HUES48 (cell line): ENCODE measurements at regions not wholly inside any gene's neighbourhood (a gene's known extent, or its start where the extent isn't known, plus 50 kb on each side); places are given as distances from the start of the nearest gene placed in this dataset.

Experiments
- H3K27ac ChIP-seq: one replicate; pipeline ENCODE4 v1.7.0; 2013; ENCODE audit warnings: low read depth, low read length, inconsistent platforms
- H3K27me3 ChIP-seq: 2 replicates; pipeline ENCODE4 v1.6.1; 2013; ENCODE audit warnings: mild to moderate bottlenecking, low read length; ENCODE audit not compliant: control insufficient read depth, insufficient read depth
- H3K36me3 ChIP-seq: 2 replicates; pipeline ENCODE4 v1.6.1; 2013; ENCODE audit warnings: low read length; ENCODE audit not compliant: control insufficient read depth, insufficient read depth
- H3K4me1 ChIP-seq: 2 replicates; pipeline ENCODE4 v1.6.1; 2013; ENCODE audit warnings: mild to moderate bottlenecking, low read length; ENCODE audit not compliant: control insufficient read depth, insufficient read depth
- H3K4me3 ChIP-seq: 2 replicates; pipeline ENCODE4 v1.5.1; 2013; ENCODE audit warnings: mild to moderate bottlenecking, low read depth, low read length
- H3K9ac ChIP-seq: 2 replicates; pipeline ENCODE4 v1.6.1; 2013; ENCODE audit warnings: mild to moderate bottlenecking, low read depth, low read length, moderate library complexity
- H3K9me3 ChIP-seq: 2 replicates; pipeline ENCODE4 v1.6.1; 2013; ENCODE audit warnings: low read length; ENCODE audit not compliant: control insufficient read depth, insufficient read depth

- H3K4me3 ChIP-seq: no peak overlapping the region
- H3K27ac ChIP-seq: no peak overlapping the region
- H3K9ac ChIP-seq: no peak overlapping the region
- H3K36me3 ChIP-seq: no peaks in the 10 kb centered on the region
- no peaks in the 10 kb centered on the region for H3K9me3 ChIP-seq
- no peaks in the 10 kb centered on the region for H3K4me1 ChIP-seq
- no peaks in the 10 kb centered on the region for H3K27me3 ChIP-seq
Observed at GRCh38 chr18:60889442-60889841, 443.8 kb upstream of the CDH20 start.

DNA sequence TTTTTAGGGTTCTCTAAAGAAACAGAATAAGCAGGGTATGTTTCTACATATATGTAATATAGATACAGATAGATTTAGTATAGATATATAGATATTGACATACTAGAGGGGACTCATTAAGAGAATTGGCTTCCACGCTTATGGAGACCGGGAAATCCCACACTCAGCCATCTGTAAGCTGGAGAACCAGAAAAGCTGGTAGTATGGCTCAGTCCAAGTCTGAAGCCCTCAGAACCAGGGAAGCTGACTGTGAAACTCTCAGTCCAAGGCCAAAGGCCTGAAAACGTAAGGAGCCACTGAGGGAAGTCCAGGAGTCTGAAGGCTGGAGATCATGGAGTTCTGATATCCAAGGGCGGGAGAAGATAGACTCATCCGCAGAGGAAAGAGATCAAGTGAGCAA is 441.3 kb upstream of the CDH20 start:
- Histone ChIP-seq H3K4me3 (no peak overlapping the region), H3K9ac (no peak overlapping the region), H3K4me1 (no peaks in the 10 kb centered on the region), H3K27me3 (no peaks in the 10 kb centered on the region), H3K36me3 (no peaks in the 10 kb centered on the region), H3K27ac (no peak overlapping the region), H3K9me3 (no peaks in the 10 kb centered on the region)

DNA sequence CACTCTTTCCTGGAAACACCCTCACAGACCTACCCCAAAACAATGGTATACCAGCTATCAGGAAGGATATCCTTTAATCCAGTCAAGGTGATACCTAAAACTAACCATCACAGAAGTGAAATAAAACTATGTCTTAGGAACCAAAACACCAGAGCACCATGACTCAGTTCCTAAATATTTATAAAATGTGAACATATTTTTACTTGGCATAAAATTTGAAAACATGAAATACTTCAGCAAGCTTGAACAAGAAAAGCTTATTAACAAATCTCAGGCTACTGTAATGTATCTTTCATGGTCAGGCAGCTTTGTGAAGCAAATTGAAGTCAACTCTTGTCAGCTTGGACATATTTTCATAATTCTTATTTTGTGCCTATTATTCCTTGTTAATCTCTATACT is 440.8 kb upstream of the CDH20 start:
- no peak overlapping the region for H3K4me3 ChIP-seq
- H3K27me3 ChIP-seq: no peaks in the 10 kb centered on the region
- no peaks in the 10 kb centered on the region for H3K4me1 ChIP-seq
- no peaks in the 10 kb centered on the region for H3K36me3 ChIP-seq
- no peak overlapping the region for H3K9ac ChIP-seq
- no peak overlapping the region for H3K27ac ChIP-seq
- no peaks in the 10 kb centered on the region for H3K9me3 ChIP-seq

GRCh38 chr18:60892855-60893254 is 440.4 kb upstream of the CDH20 start:
- no peak overlapping the region for H3K27ac ChIP-seq
- no peaks in the 10 kb centered on the region for H3K27me3 ChIP-seq
- no peak overlapping the region for H3K4me3 ChIP-seq
- no peaks in the 10 kb centered on the region for H3K36me3 ChIP-seq
- no peaks in the 10 kb centered on the region for H3K9me3 ChIP-seq
- H3K4me1 ChIP-seq: no peaks in the 10 kb centered on the region
- no peak overlapping the region for H3K9ac ChIP-seq

DNA sequence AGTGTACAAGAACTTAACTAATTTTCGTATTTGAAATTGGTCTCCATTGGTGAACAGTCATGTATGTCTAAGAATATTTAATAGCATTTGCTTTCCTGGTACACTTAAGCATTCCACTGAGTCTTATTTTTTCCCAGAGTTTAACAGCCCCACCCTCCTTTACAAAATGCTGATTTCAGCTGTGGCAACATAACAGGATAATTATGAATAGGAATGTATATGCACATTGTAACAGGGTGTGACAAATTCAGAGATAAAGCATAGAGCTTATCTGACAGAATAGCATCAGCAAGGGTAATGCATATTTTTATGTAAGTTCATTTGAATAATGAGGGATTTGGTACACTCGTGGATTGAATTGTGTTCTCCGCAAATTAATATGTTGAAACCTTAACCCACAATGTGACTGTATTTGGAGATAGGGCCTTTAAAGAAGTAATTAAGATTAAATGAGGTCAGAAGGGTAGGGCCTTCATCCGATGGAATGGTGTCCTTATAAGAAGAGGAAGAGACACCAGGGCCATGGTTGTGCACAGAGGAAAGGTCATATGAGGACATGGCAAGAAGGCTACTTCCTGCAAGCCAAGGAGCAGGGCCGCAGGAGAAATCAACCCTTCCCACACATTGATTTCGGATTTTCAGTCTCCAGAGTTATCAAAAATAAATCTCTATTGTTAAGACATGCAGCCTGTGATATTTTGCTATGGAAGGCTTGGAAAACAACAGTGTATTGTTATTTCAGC is 439.7 kb upstream of the CDH20 start:
- Histone ChIP-seq H3K27ac (no peak overlapping the region), H3K4me1 (no peaks in the 10 kb centered on the region), H3K9me3 (no peaks in the 10 kb centered on the region), H3K27me3 (no peaks in the 10 kb centered on the region), H3K36me3 (no peaks in the 10 kb centered on the region), H3K9ac (no peak overlapping the region), H3K4me3 (no peak overlapping the region)

DNA sequence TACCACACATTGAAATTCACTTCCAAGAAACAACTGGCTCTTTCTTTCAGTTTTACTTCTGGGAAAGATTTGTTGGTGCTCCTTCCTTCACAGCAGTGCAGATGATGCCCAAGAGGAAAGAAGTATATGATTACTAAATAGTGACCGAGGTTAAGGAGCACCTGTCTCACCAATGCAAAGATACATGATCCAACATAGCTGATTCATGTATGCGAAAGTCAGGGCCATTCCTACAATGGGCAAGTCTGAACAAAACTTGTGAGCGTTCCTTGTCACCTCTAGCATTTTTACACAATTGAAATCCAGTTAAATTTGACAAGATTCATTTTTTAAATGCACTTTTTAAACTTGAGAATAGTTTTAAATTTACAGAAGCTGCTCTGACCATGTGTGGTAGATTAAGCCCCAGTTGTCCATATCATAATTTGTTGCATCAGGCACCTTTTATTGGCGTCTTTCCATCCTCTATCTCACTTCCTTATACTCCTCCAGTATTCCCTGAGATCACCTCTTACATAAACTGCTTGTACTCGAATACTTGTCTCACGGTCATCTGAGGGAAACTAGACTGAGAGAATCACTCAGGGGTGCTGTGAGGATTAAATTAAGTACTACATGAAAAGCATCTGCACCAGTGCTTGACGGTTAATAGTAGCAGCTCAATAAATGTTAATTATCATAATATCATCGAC is 438.8 kb upstream of the CDH20 start:
- no peaks in the 10 kb centered on the region for H3K9me3 ChIP-seq
- no peak overlapping the region for H3K9ac ChIP-seq
- H3K27ac ChIP-seq: no peak overlapping the region
- no peaks in the 10 kb centered on the region for H3K27me3 ChIP-seq
- no peak overlapping the region for H3K4me3 ChIP-seq
- no peaks in the 10 kb centered on the region for H3K4me1 ChIP-seq
- H3K36me3 ChIP-seq: no peaks in the 10 kb centered on the region

GRCh38 chr18:60895181-60895580 is 438.0 kb upstream of the CDH20 start:
- Histone ChIP-seq H3K27me3 (no peaks in the 10 kb centered on the region), H3K4me1 (no peaks in the 10 kb centered on the region), H3K9ac (no peak overlapping the region), H3K27ac (no peak overlapping the region), H3K36me3 (no peaks in the 10 kb centered on the region), H3K4me3 (no peak overlapping the region), H3K9me3 (no peaks in the 10 kb centered on the region)

- no peak overlapping the region for H3K4me3 ChIP-seq
- no peak overlapping the region for H3K9ac ChIP-seq
- H3K9me3 ChIP-seq: no peaks in the 10 kb centered on the region
- no peak overlapping the region for H3K27ac ChIP-seq
- no peaks in the 10 kb centered on the region for H3K36me3 ChIP-seq
- no peaks in the 10 kb centered on the region for H3K27me3 ChIP-seq
- no peaks in the 10 kb centered on the region for H3K4me1 ChIP-seq
Observed at GRCh38 chr18:60898111-60898510, 435.1 kb upstream of the CDH20 start.

DNA sequence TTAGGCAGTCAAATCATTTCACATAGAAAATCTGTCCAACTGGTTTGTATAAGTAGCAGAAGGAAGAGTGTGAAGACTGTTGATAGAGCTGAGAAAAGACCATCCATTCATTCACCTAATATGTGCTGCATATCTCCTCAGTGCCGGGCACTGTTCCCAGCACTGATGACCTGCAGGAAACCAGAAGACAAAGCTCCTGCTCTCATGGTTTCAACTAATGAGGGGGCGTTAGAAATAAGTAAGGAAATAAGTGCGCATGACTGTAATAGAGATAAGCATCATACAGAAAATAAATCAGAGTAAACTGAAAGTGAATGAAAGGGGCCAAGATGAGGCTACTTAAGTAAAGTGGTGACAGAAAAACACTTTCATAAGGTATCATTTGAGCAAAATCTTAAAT is 427.5 kb upstream of the CDH20 start:
- Histone ChIP-seq H3K27me3 (no peaks in the 10 kb centered on the region), H3K9me3 (no peaks in the 10 kb centered on the region), H3K27ac (no peak overlapping the region), H3K36me3 (no peaks in the 10 kb centered on the region), H3K4me3 (no peak overlapping the region), H3K4me1 (no peaks in the 10 kb centered on the region), H3K9ac (no peak overlapping the region)

- Histone ChIP-seq H3K4me1 (peaks cover 9% of the 10 kb centered on the region; the same call in 1 of the 2 replicates), H3K27me3 (no peaks in the 10 kb centered on the region), H3K27ac (no peak overlapping the region), H3K9me3 (no peaks in the 10 kb centered on the region), H3K36me3 (no peaks in the 10 kb centered on the region), H3K4me3 (no peak overlapping the region), H3K9ac (no peak overlapping the region)
Observed at GRCh38 chr18:60910534-60910933, 422.7 kb upstream of the CDH20 start.

DNA sequence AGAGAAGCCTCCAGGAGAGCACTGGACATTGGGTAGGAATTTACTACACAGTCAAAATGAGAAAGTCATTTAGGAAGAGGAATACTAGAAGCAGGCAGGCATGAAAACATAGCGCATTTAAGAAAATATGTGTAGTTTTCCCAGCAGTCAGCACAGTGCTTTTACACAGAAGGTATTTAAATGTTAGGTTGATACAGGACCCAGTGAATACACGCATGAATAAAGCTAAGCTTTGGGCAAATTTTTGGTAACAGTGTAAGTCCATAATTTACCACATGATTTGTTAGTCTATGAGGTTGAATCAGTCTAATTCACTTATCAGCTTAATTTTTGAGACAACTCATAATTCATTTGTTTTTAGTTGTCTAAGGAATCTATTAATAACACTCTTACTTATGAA is 421.7 kb upstream of the CDH20 start:
- no peak overlapping the region for H3K4me3 ChIP-seq
- H3K27ac ChIP-seq: no peak overlapping the region
- no peak overlapping the region for H3K9ac ChIP-seq
- no peaks in the 10 kb centered on the region for H3K27me3 ChIP-seq
- peaks cover 9% of the 10 kb centered on the region; the same call in 1 of the 2 replicates for H3K4me1 ChIP-seq
- H3K9me3 ChIP-seq: no peaks in the 10 kb centered on the region
- no peaks in the 10 kb centered on the region for H3K36me3 ChIP-seq
